RWPE1 (cell line): ENCODE measurements at regions not wholly inside any gene's neighbourhood (a gene's known extent, or its start where the extent isn't known, plus 50 kb on each side); places are given as distances from the start of the nearest gene placed in this dataset.

ENCODE experiments used
- CTCF ChIA-PET: fragments of 350-600 bp; sonication (Branson Sonifier 250); formaldehyde crosslinking; extraction: SDS; loops from one replicate; lab custom pipeline; 2021; lab: Yijun Ruan, JAX
- POLR2A ChIA-PET: fragments of 400-600 bp; formaldehyde crosslinking; extraction: SDS; loops from one replicate; lab custom pipeline; 2020; ENCODE audit warnings: antibody characterized with exemption; ENCODE audit not compliant: low non-redundant PET; lab: Yijun Ruan, JAX
- DNase-seq: peaks from one replicate; pipeline ENCODE4 v3.0.0; 2012; ENCODE audit warnings: low spot score
- H3K27ac ChIP-seq: fragments of 450-650 bp; 2 replicates; pipeline ENCODE4 v1.5.1; 2017
- TF ChIP-seq, protein P1 (sequence below): fragments of 450-650 bp; conservative IDR thresholded peaks from 2 replicates; pipeline ENCODE4 v1.5.1; 2017; ENCODE audit warnings: low read depth, mild to moderate bottlenecking

DNA sequence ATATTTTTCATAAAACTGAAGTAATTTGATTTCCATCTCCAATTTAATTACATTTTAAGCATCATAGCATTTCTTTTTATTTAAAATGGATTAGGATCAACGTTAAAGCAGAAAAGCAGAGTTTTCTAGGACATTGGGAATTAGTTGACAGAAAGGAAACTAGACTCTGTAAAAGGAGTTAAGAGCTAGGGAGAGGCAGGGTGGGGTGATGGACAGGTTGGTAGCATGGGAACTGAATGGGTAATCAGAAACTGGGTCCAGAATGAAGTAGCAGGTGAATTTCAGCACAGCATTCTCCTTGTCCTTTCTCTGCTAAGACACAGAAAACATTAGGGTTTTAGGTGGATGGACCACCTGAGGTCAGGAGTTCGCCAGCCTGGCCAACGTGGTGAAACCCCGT lies 97.6 kb downstream of the ANAPC4 start:
- no peak overlapping the region for H3K27ac ChIP-seq
- no peak for DNase-seq
- POLR2A ChIA-PET: no interaction called here
- TF ChIP-seq, protein P1, sequence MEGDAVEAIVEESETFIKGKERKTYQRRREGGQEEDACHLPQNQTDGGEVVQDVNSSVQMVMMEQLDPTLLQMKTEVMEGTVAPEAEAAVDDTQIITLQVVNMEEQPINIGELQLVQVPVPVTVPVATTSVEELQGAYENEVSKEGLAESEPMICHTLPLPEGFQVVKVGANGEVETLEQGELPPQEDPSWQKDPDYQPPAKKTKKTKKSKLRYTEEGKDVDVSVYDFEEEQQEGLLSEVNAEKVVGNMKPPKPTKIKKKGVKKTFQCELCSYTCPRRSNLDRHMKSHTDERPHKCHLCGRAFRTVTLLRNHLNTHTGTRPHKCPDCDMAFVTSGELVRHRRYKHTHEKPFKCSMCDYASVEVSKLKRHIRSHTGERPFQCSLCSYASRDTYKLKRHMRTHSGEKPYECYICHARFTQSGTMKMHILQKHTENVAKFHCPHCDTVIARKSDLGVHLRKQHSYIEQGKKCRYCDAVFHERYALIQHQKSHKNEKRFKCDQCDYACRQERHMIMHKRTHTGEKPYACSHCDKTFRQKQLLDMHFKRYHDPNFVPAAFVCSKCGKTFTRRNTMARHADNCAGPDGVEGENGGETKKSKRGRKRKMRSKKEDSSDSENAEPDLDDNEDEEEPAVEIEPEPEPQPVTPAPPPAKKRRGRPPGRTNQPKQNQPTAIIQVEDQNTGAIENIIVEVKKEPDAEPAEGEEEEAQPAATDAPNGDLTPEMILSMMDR: no peak
- CTCF ChIA-PET: no interaction called here

- CTCF ChIA-PET: interaction anchor here (0.7 kb wide), 1 partner anchor 33 kb away, joined by 3 read pairs; no protein-coding TSS in a partner anchor
These were observed 100.2 kb downstream of the ANAPC4 start for GRCh38 chr4:25477221-25477620.

GRCh38 chr4:25481648-25482047 lies 104.6 kb downstream of the ANAPC4 start:
- ChIA-PET CTCF (interaction anchor here (0.5 kb wide), 1 partner anchor 335 kb away, joined by 3 read pairs; no protein-coding TSS in a partner anchor), POLR2A (no interaction called here)
- DNase-seq: no peak
- no peak overlapping the region for H3K27ac ChIP-seq
- TF ChIP-seq, protein P1: no peak

More at GRCh38 chr4:25477221-25477620, 100.2 kb downstream of the ANAPC4 start:
- H3K27ac ChIP-seq: no peak overlapping the region
- POLR2A ChIA-PET: no interaction called here
- TF ChIP-seq, protein P1: no peak
- DNase-seq: no peak

GRCh38 chr4:25484243-25484721 lies 107.2 kb downstream of the ANAPC4 start:
- ChIA-PET CTCF (no interaction called here), POLR2A (no interaction called here)
- H3K27ac ChIP-seq: no peak overlapping the region
- no peak for DNase-seq
- TF ChIP-seq, protein P1: no peak

GRCh38 chr4:25485104-25485503 lies 108.0 kb downstream of the ANAPC4 start:
- TF ChIP-seq, protein P1: no peak
- H3K27ac ChIP-seq: no peak overlapping the region
- no peak for DNase-seq
- ChIA-PET CTCF (no interaction called here), POLR2A (no interaction called here)

DNA sequence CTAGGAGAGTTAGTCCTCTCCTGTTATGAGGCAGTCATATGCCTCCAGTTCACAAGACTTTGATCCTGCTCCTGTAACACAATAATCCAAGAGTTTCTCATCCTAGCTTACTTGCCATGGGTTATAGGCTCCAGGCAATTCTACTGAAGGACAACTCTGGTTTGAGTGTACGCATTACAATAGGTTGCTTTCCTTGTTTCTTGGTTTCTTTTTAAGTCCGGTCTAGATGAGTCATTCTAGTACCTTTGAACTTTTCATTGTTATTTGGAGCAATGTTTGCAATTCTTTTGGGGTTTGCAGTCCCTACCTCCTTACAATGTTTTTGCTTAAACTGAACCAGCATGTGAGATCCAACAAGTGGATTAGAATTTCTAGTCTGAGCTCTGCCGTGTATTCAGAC lies 109.1 kb downstream of the ANAPC4 start:
- CTCF ChIA-PET: interaction anchor here (0.6 kb wide), 1 partner anchor 39 kb away, joined by 3 read pairs; no protein-coding TSS in a partner anchor
- DNase-seq: no peak
- TF ChIP-seq, protein P1: no peak
- no peak overlapping the region for H3K27ac ChIP-seq
- POLR2A ChIA-PET: no interaction called here
